H1 (cell line): ENCODE measurements at regions not wholly inside any gene's neighbourhood (a gene's known extent, or its start where the extent isn't known, plus 50 kb on each side); places are given as distances from the start of the nearest gene placed in this dataset.

Source experiments
- CTCF ChIA-PET: fragments of 300-600 bp; sonication (Branson Sonifier 250); formaldehyde crosslinking; loops from one replicate; lab custom pipeline; 2021; ENCODE audit not compliant: partially characterized antibody; lab: Charles Lee
- POLR2A ChIA-PET: fragments of 300-600 bp; sonication (Branson Sonifier 250); formaldehyde crosslinking; loops from one replicate; lab custom pipeline; 2021; ENCODE audit warnings: inconsistent platforms; ENCODE audit not compliant: partially characterized antibody; lab: Charles Lee
- DNase-seq, 2 experiments: peaks; one replicate each; pipeline versions ENCODE4 v3.0.0 to v3.0.0-alpha.2; 2010 to 2022; ENCODE audit warnings: low spot score in 2 of 2, low read depth in 1 of 2, mixed read lengths in 1 of 2
- FAIRE-seq: peaks from 2 replicates; lab custom pipeline; 2011; peaks lifted over from hg19 to GRCh38; lab: Jason Lieb, UNC
- H2AFZ ChIP-seq: 2 replicates; pipeline ENCODE4 v1.8.1; 2012; ENCODE audit warnings: low read length, inconsistent platforms
- H2AK5ac ChIP-seq: 2 replicates; pipeline ENCODE4 v1.6.1; 2013; ENCODE audit warnings: low read depth, low read length
- H2BK120ac ChIP-seq: replicated peaks from 2 replicates; pipeline ENCODE3; 2013; ENCODE audit warnings: low read depth, low read length, inconsistent platforms
- H2BK12ac ChIP-seq: 2 replicates; pipeline ENCODE4 v1.6.1; 2013; ENCODE audit warnings: low read depth, low read length
- H2BK15ac ChIP-seq: 2 replicates; pipeline ENCODE4 v1.6.1; 2013; ENCODE audit warnings: low read length
- H2BK20ac ChIP-seq: 2 replicates; pipeline ENCODE4 v1.6.1; 2013; ENCODE audit warnings: low read length
- H2BK5ac ChIP-seq: 2 replicates; pipeline ENCODE4 v1.6.1; 2013; ENCODE audit warnings: low read depth, low read length
- H3K14ac ChIP-seq: 2 replicates; pipeline ENCODE4 v1.6.1; 2013; ENCODE audit warnings: inconsistent platforms; ENCODE audit not compliant: insufficient read length
- H3K18ac ChIP-seq: 2 replicates; pipeline ENCODE4 v1.6.1; 2013; ENCODE audit warnings: low read length; ENCODE audit errors: extremely low read depth
- H3K23ac ChIP-seq: 2 replicates; pipeline ENCODE4 v1.6.1; 2013; ENCODE audit warnings: inconsistent platforms; ENCODE audit not compliant: insufficient read length
- H3K23me2 ChIP-seq: 2 replicates; pipeline ENCODE4 v1.6.1; 2013; ENCODE audit warnings: low read depth, low read length
- H3K27ac ChIP-seq: 2 replicates; pipeline ENCODE4 v1.6.1; 2011; ENCODE audit warnings: low read depth, low read length, inconsistent platforms
- H3K27me3 ChIP-seq, 4 experiments: replicated peaks in 1 of 4; 1 replicate in 1 of 4; 2 replicates in 3 of 4; pipeline versions ENCODE4 v1.6.1 to v1.8.1; 2011 to 2013; ENCODE audit warnings: low read length in 3 of 4, mild to moderate bottlenecking in 3 of 4, inconsistent platforms in 2 of 4, mixed read lengths in 2 of 4, moderate library complexity in 1 of 4; ENCODE audit not compliant: control insufficient read depth in 3 of 4, insufficient read depth in 3 of 4; ENCODE audit errors: extremely low read depth in 1 of 4
- H3K36me3 ChIP-seq, 4 experiments: 2 replicates each; pipeline versions ENCODE4 v1.6.1 to v1.8.1; 2011 to 2013; ENCODE audit warnings: mild to moderate bottlenecking in 4 of 4, low read length in 3 of 4, moderate library complexity in 2 of 4, control low read depth in 1 of 4, inconsistent platforms in 1 of 4; ENCODE audit not compliant: insufficient read depth in 4 of 4, control insufficient read depth in 2 of 4
- H3K4ac ChIP-seq: replicated peaks from 2 replicates; pipeline ENCODE3; 2013; ENCODE audit warnings: low read length, low read depth, mixed read lengths, inconsistent platforms; ENCODE audit not compliant: insufficient read length
- H3K4me1 ChIP-seq, 4 experiments: replicated peaks in 1 of 4; 1 replicate in 1 of 4; 2 replicates in 3 of 4; pipeline versions ENCODE4 v1.6.1 to v1.8.1; 2011 to 2013; ENCODE audit warnings: low read length in 3 of 4, inconsistent platforms in 2 of 4, mixed read lengths in 1 of 4; ENCODE audit not compliant: insufficient read depth in 4 of 4, control insufficient read depth in 3 of 4
- H3K4me2 ChIP-seq, 2 experiments: 2 replicates each; pipeline versions ENCODE4 v1.6.1 to v1.8.1; 2011 to 2013; ENCODE audit warnings: low read depth in 2 of 2, low read length in 2 of 2, control low read depth in 1 of 2, inconsistent platforms in 1 of 2, mild to moderate bottlenecking in 1 of 2; ENCODE audit not compliant: insufficient read depth in 1 of 2
- H3K4me3 ChIP-seq, 4 experiments: fragments of 200-600, 300-600 bp in 1 of 4; sonication (generic), shearing (Covaris generic), sonication (Bioruptor Twin) in 1 of 4; 2 replicates each; pipeline versions ENCODE4 v1.5.1 to v1.8.1; 2011 to 2016; ENCODE audit warnings: low read length in 4 of 4, low read depth in 3 of 4, control low read depth in 2 of 4, inconsistent platforms in 2 of 4, mild to moderate bottlenecking in 2 of 4, mixed read lengths in 1 of 4, moderate library complexity in 1 of 4; ENCODE audit not compliant: insufficient read depth in 2 of 4; ENCODE audit errors: extremely low read depth in 1 of 4
- H3K56ac ChIP-seq: replicated peaks from 2 replicates; pipeline ENCODE3; 2013; ENCODE audit warnings: low read depth, mild to moderate bottlenecking, mixed read lengths, low read length, inconsistent platforms; ENCODE audit not compliant: insufficient read length
- H3K79me1 ChIP-seq: 2 replicates; pipeline ENCODE4 v1.6.1; 2013; ENCODE audit warnings: low read depth, low read length, control low read depth
- H3K79me2 ChIP-seq, 2 experiments: 2 replicates each; pipeline versions ENCODE4 v1.6.1 to v1.8.1; 2012 to 2013; ENCODE audit warnings: low read length in 2 of 2, mild to moderate bottlenecking in 2 of 2, inconsistent platforms in 1 of 2; ENCODE audit not compliant: insufficient read depth in 2 of 2, control insufficient read depth in 1 of 2
- H3K9ac ChIP-seq, 4 experiments: replicated peaks in 1 of 4; 1 replicate in 1 of 4; 2 replicates in 3 of 4; pipeline versions ENCODE4 v1.6.1 to v1.8.1; 2011 to 2013; ENCODE audit warnings: low read depth in 3 of 4, low read length in 3 of 4, control low read depth in 2 of 4, mild to moderate bottlenecking in 2 of 4, moderate library complexity in 2 of 4, inconsistent platforms in 1 of 4; ENCODE audit errors: extremely low read depth in 1 of 4
- H3K9me3 ChIP-seq, 2 experiments: 2 replicates each; pipeline versions ENCODE4 v1.6.1 to v1.8.1; 2012 to 2013; ENCODE audit warnings: mild to moderate bottlenecking in 2 of 2, moderate library complexity in 2 of 2, control low read depth in 1 of 2, inconsistent platforms in 1 of 2, low read depth in 1 of 2, low read length in 1 of 2, mixed read lengths in 1 of 2; ENCODE audit not compliant: insufficient read depth in 2 of 2
- H4K20me1 ChIP-seq, 2 experiments: replicated peaks in 1 of 2; 2 replicates each; pipeline versions ENCODE3 to v1.8.1; 2011 to 2013; ENCODE audit warnings: inconsistent platforms in 2 of 2, low read length in 2 of 2, mild to moderate bottlenecking in 1 of 2; ENCODE audit not compliant: insufficient read depth in 2 of 2, control insufficient read depth in 1 of 2
- H4K5ac ChIP-seq: 2 replicates; pipeline ENCODE4 v1.6.1; 2013; ENCODE audit warnings: low read length, low read depth, mixed read lengths, inconsistent platforms; ENCODE audit not compliant: insufficient read length
- H4K8ac ChIP-seq: 2 replicates; pipeline ENCODE4 v1.8.0; 2013; ENCODE audit warnings: mild to moderate bottlenecking, moderate library complexity, low read length, inconsistent platforms; ENCODE audit not compliant: insufficient read depth; ENCODE audit errors: extremely low read depth
- H4K91ac ChIP-seq: replicated peaks from 2 replicates; pipeline ENCODE3; 2013; ENCODE audit warnings: low read length, mixed read lengths, inconsistent platforms; ENCODE audit not compliant: insufficient read length
- SP1 ChIP-seq: IDR thresholded peaks from 2 replicates; pipeline ENCODE4 v1.6.1; 2011; ENCODE audit warnings: low read depth, low read length
- SP4 ChIP-seq: IDR thresholded peaks from 2 replicates; pipeline ENCODE4 v1.6.1; 2012; ENCODE audit warnings: low read length, inconsistent platforms
- TEAD4 ChIP-seq: IDR thresholded peaks from 2 replicates; pipeline ENCODE4 v1.6.1; 2012; ENCODE audit warnings: low read depth, low read length, inconsistent platforms, mixed read lengths
- WGBS, 2 experiments: shearing (Covaris generic) in 1 of 2; methylation state at CpG; one replicate each; pipeline versions ENCODE4 v1.1.6 to v1.1.7; 2013 to 2015; ENCODE audit warnings: low lambda C conversion rate in 2 of 2, mixed read lengths in 2 of 2, inconsistent platforms in 1 of 2, low coverage in 1 of 2, missing lambda C conversion rate in 1 of 2; ENCODE audit not compliant: insufficient replicate concordance in 2 of 2, insufficient coverage in 1 of 2, insufficient read length in 1 of 2; ENCODE audit errors: extremely low coverage in 1 of 2, missing lambda C conversion rate in 1 of 2; 5-methylcytosine and 5-hydroxymethylcytosine counted together
- TF ChIP-seq, protein P1 (sequence below): IDR thresholded peaks from 2 replicates; pipeline ENCODE4 v1.6.1; 2012; ENCODE audit warnings: inconsistent platforms

DNA sequence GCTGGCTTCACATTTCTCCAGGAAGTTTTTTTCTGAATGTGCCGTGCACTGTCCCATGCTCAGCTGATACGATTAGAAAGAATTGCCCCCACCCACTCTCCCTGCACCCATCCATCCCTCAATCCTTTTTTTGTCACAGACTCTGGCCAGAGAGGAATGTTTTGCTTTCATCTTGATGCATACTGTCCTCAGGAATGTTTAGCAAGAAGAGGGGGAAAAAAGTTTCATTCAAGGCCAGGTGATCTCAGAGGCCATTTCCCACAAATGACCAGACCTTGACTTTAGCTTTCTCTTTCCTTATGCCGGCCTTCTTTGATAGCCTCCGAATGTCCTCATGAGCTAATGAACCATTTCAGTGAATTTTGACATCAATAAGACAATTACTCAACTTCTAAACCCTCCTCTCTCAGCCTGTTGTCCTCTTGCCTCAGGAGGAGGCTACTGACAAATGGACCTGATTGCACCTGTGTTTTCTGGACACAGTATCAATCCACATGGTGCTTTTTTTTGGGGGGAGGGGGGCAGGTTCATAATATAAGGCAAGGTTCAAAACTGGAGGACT lies 105.0 kb upstream of the KLF6 start:
- WGBS, 2 experiments = 84% methylated on average over 4 of the region's 4 CpGs; no CpG with 5 or more reads in 1 of the 2 experiments
- FAIRE-seq (no peak), DNase-seq (peak in 1 of 2 experiments; percentile 13)
- H2BK15ac ChIP-seq = no peak overlapping the region
- H3K9ac ChIP-seq = no peak overlapping the region
- H4K91ac ChIP-seq = no peak overlapping the region
- H3K27me3 ChIP-seq = no peaks in the 10 kb centered on the region
- H2BK120ac ChIP-seq = no peak overlapping the region
- H3K23ac ChIP-seq = no peak overlapping the region
- no peaks in the 10 kb centered on the region for H3K23me2 ChIP-seq
- ChIA-PET CTCF (interaction anchor here (0.6 to 1.6 kb wide), 2 partner anchors 131 to 146 kb away, joined by 3 to 4 read pairs; no protein-coding TSS in a partner anchor), POLR2A (interaction anchor here (0.9 to 1.5 kb wide), 2 partner anchors 105 to 106 kb away, joined by 4 to 7 read pairs; partner anchors contain the start of gene KLF6)
- no peaks in the 10 kb centered on the region for H4K20me1 ChIP-seq
- H3K79me1 ChIP-seq = no peaks in the 10 kb centered on the region
- no peak overlapping the region for H3K4me3 ChIP-seq
- H4K5ac ChIP-seq = no peak overlapping the region
- H3K14ac ChIP-seq = no peak overlapping the region
- H2BK12ac ChIP-seq = no peak overlapping the region; the same call in 1 of the 2 replicates
- H3K27ac ChIP-seq = no peak overlapping the region
- no peak overlapping the region for H3K4ac ChIP-seq
- H3K56ac ChIP-seq = no peak overlapping the region
- H4K8ac ChIP-seq = no peak overlapping the region
- H3K9me3 ChIP-seq = no peaks in the 10 kb centered on the region
- H3K79me2 ChIP-seq = no peaks in the 10 kb centered on the region
- no peak overlapping the region for H2AK5ac ChIP-seq
- H2BK5ac ChIP-seq = no peak overlapping the region
- no peak overlapping the region for H2BK20ac ChIP-seq
- no peaks in the 10 kb centered on the region for H3K36me3 ChIP-seq
- no peak overlapping the region for H2AFZ ChIP-seq
- H3K4me1 ChIP-seq = peaks cover 0 to 24% (median 11%) of the 10 kb centered on the region in 4 experiments; a peak in 5 of 7 replicates
- TF ChIP-seq TEAD4 (peak; percentile 49; the same call in 1 of the 2 replicates), SP1 (0 out of 2 replicates have a peak, but pooled peaks have one; percentile 10), SP4 (no peak)
- TF ChIP-seq, protein P1, sequence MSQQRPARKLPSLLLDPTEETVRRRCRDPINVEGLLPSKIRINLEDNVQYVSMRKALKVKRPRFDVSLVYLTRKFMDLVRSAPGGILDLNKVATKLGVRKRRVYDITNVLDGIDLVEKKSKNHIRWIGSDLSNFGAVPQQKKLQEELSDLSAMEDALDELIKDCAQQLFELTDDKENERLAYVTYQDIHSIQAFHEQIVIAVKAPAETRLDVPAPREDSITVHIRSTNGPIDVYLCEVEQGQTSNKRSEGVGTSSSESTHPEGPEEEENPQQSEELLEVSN = peak; percentile 33; the same call in 1 of the 2 replicates
- no peak overlapping the region for H3K4me2 ChIP-seq
- H3K18ac ChIP-seq = no peak overlapping the region
